Skeletal muscle satellite cell (primary cell): ENCODE measurements at regions not wholly inside any gene's neighbourhood (a gene's known extent, or its start where the extent isn't known, plus 50 kb on each side); places are given as distances from the start of the nearest gene placed in this dataset.

ENCODE experiments used
- H3K27me3 ChIP-seq: 2 replicates; pipeline ENCODE4 v1.7.0; 2013; ENCODE audit warnings: low read length; ENCODE audit not compliant: control insufficient read depth, insufficient read depth
- H3K36me3 ChIP-seq: 2 replicates; pipeline ENCODE4 v1.7.0; 2013; ENCODE audit warnings: mild to moderate bottlenecking, control low read depth, low read length; ENCODE audit not compliant: insufficient read depth
- H3K4me1 ChIP-seq: 2 replicates; pipeline ENCODE4 v1.7.0; 2013; ENCODE audit warnings: low read length; ENCODE audit not compliant: control insufficient read depth, insufficient read depth
- H3K4me2 ChIP-seq: 2 replicates; pipeline ENCODE4 v1.7.0; 2013; ENCODE audit warnings: mild to moderate bottlenecking, low read length
- H3K4me3 ChIP-seq: 2 replicates; pipeline ENCODE4 v1.7.0; 2013; ENCODE audit warnings: low read length
- H3K9ac ChIP-seq: 2 replicates; pipeline ENCODE4 v1.7.0; 2013; ENCODE audit warnings: mild to moderate bottlenecking, low read depth, low read length, moderate library complexity
- H3K9me3 ChIP-seq: replicated peaks from 2 replicates; pipeline ENCODE4 v1.7.0; 2013; ENCODE audit warnings: mild to moderate bottlenecking, control low read depth, low read length

GRCh38 chr9:105968811-105969466, 274.6 kb downstream of the TMEM38B start:
- H3K27me3 ChIP-seq: no peaks in the 10 kb centered on the region
- H3K9me3 ChIP-seq: no peaks in the 10 kb centered on the region

GRCh38 chr9:105969636-105970035, 275.3 kb downstream of the TMEM38B start:
- H3K4me1 ChIP-seq: no peaks in the 10 kb centered on the region
- no peaks in the 10 kb centered on the region for H3K27me3 ChIP-seq
- no peak overlapping the region for H3K4me3 ChIP-seq
- H3K4me2 ChIP-seq: no peak overlapping the region
- H3K9ac ChIP-seq: no peak overlapping the region
- H3K36me3 ChIP-seq: no peaks in the 10 kb centered on the region
- no peaks in the 10 kb centered on the region for H3K9me3 ChIP-seq

More at GRCh38 chr9:105968811-105969466, 274.6 kb downstream of the TMEM38B start:
- Histone ChIP-seq H3K9ac (no peak overlapping the region), H3K36me3 (no peaks in the 10 kb centered on the region), H3K4me1 (no peaks in the 10 kb centered on the region), H3K4me2 (no peak overlapping the region), H3K4me3 (no peak overlapping the region)

GRCh38 chr9:105971986-105972385, 277.6 kb downstream of the TMEM38B start:
- no peaks in the 10 kb centered on the region for H3K27me3 ChIP-seq
- H3K9me3 ChIP-seq: no peaks in the 10 kb centered on the region
- no peak overlapping the region for H3K4me3 ChIP-seq
- no peak overlapping the region for H3K4me2 ChIP-seq
- H3K4me1 ChIP-seq: no peaks in the 10 kb centered on the region
- no peak overlapping the region for H3K9ac ChIP-seq
- no peaks in the 10 kb centered on the region for H3K36me3 ChIP-seq

- Histone ChIP-seq H3K9ac (no peak overlapping the region), H3K4me3 (no peak overlapping the region), H3K4me1 (no peaks in the 10 kb centered on the region), H3K9me3 (no peaks in the 10 kb centered on the region), H3K27me3 (no peaks in the 10 kb centered on the region), H3K4me2 (no peak overlapping the region), H3K36me3 (no peaks in the 10 kb centered on the region)
These were observed 278.3 kb downstream of the TMEM38B start for GRCh38 chr9:105972466-105973204.

- no peak overlapping the region for H3K4me2 ChIP-seq
- H3K9me3 ChIP-seq: no peaks in the 10 kb centered on the region
- H3K4me1 ChIP-seq: no peaks in the 10 kb centered on the region
- no peak overlapping the region for H3K4me3 ChIP-seq
- no peak overlapping the region for H3K9ac ChIP-seq
- H3K36me3 ChIP-seq: no peaks in the 10 kb centered on the region
- H3K27me3 ChIP-seq: no peaks in the 10 kb centered on the region
These were observed 279.6 kb downstream of the TMEM38B start for GRCh38 chr9:105973951-105974351.

- Histone ChIP-seq H3K4me2 (no peak overlapping the region), H3K4me1 (no peaks in the 10 kb centered on the region), H3K4me3 (no peak overlapping the region), H3K27me3 (no peaks in the 10 kb centered on the region), H3K9ac (no peak overlapping the region), H3K9me3 (no peaks in the 10 kb centered on the region), H3K36me3 (no peaks in the 10 kb centered on the region)
These were observed 281.7 kb downstream of the TMEM38B start for GRCh38 chr9:105975886-105976645.

GRCh38 chr9:105978336-105978735, 284.0 kb downstream of the TMEM38B start:
- Histone ChIP-seq H3K27me3 (no peaks in the 10 kb centered on the region), H3K9me3 (no peaks in the 10 kb centered on the region), H3K4me2 (no peak overlapping the region), H3K36me3 (no peaks in the 10 kb centered on the region), H3K4me3 (no peak overlapping the region), H3K4me1 (no peaks in the 10 kb centered on the region), H3K9ac (no peak overlapping the region)

GRCh38 chr9:105978826-105979225, 284.5 kb downstream of the TMEM38B start:
- no peak overlapping the region for H3K9ac ChIP-seq
- H3K4me2 ChIP-seq: no peak overlapping the region
- no peaks in the 10 kb centered on the region for H3K4me1 ChIP-seq
- H3K27me3 ChIP-seq: no peaks in the 10 kb centered on the region
- H3K9me3 ChIP-seq: no peaks in the 10 kb centered on the region
- no peaks in the 10 kb centered on the region for H3K36me3 ChIP-seq
- H3K4me3 ChIP-seq: no peak overlapping the region

GRCh38 chr9:105979290-105979689, 284.9 kb downstream of the TMEM38B start:
- Histone ChIP-seq H3K4me2 (no peak overlapping the region), H3K4me1 (no peaks in the 10 kb centered on the region), H3K4me3 (no peak overlapping the region), H3K27me3 (no peaks in the 10 kb centered on the region), H3K9ac (no peak overlapping the region), H3K9me3 (no peaks in the 10 kb centered on the region), H3K36me3 (no peaks in the 10 kb centered on the region)

- Histone ChIP-seq H3K36me3 (no peaks in the 10 kb centered on the region), H3K9me3 (no peaks in the 10 kb centered on the region), H3K9ac (no peak overlapping the region), H3K4me3 (no peak overlapping the region), H3K4me1 (no peaks in the 10 kb centered on the region), H3K27me3 (no peaks in the 10 kb centered on the region), H3K4me2 (no peak overlapping the region)
These were observed 290.4 kb downstream of the TMEM38B start for GRCh38 chr9:105984714-105985113.

- Histone ChIP-seq H3K36me3 (no peaks in the 10 kb centered on the region), H3K9me3 (no peaks in the 10 kb centered on the region), H3K4me1 (no peaks in the 10 kb centered on the region), H3K27me3 (no peaks in the 10 kb centered on the region), H3K4me2 (no peak overlapping the region), H3K9ac (no peak overlapping the region), H3K4me3 (no peak overlapping the region)
These were observed 298.9 kb downstream of the TMEM38B start for GRCh38 chr9:105993116-105993854.
